Keratinocyte (primary cell): ENCODE measurements at regions not wholly inside any gene's neighbourhood (a gene's known extent, or its start where the extent isn't known, plus 50 kb on each side); places are given as distances from the start of the nearest gene placed in this dataset.
A peak's percentile ranks its signal among the peaks of the same experiment; 100 is the strongest.

Experiments
- DNase-seq: peaks from one replicate; pipeline ENCODE4 v3.0.0-alpha.2; 2011; ENCODE audit warnings: low read depth, missing footprints, low spot score
- FAIRE-seq: peaks from 2 replicates; lab custom pipeline; 2011; peaks lifted over from hg19 to GRCh38; lab: Jason Lieb, UNC
- H2AFZ ChIP-seq: 2 replicates; pipeline ENCODE4 v1.6.0; 2012; ENCODE audit warnings: low read length, control low read depth, inconsistent platforms; ENCODE audit not compliant: control insufficient read depth
- H3K27ac ChIP-seq: 2 replicates; pipeline ENCODE4 v1.5.1; 2011; ENCODE audit warnings: low read length; ENCODE audit not compliant: control insufficient read depth, insufficient read depth
- H3K27me3 ChIP-seq: 3 replicates; pipeline ENCODE4 v1.6.0; 2011; ENCODE audit warnings: low read length; ENCODE audit not compliant: control insufficient read depth, insufficient read depth; ENCODE audit errors: extremely low read depth
- H3K36me3 ChIP-seq, 2 experiments: 2 replicates in 1 of 2; 3 replicates in 1 of 2; pipeline ENCODE4 v1.5.1; 2011; ENCODE audit warnings: low read length in 2 of 2, mild to moderate bottlenecking in 1 of 2; ENCODE audit not compliant: control insufficient read depth in 2 of 2, insufficient read depth in 2 of 2; ENCODE audit errors: extremely low read depth in 1 of 2
- H3K4me1 ChIP-seq: 3 replicates; pipeline ENCODE4 v1.5.1; 2011; ENCODE audit warnings: low read length; ENCODE audit not compliant: control insufficient read depth, insufficient read depth; ENCODE audit errors: extremely low read depth
- H3K4me2 ChIP-seq: 3 replicates; pipeline ENCODE4 v1.6.0; 2011; ENCODE audit warnings: low read depth, low read length; ENCODE audit not compliant: control insufficient read depth, insufficient read depth; ENCODE audit errors: extremely low read depth
- H3K4me3 ChIP-seq, 3 experiments: fragments of 200-600 bp in 1 of 3; sonication (generic) in 1 of 3; 2 replicates in 2 of 3; 3 replicates in 1 of 3; pipeline ENCODE4 v1.5.1; 2011 to 2016; ENCODE audit warnings: low read length in 3 of 3, mild to moderate bottlenecking in 3 of 3, control low read depth in 2 of 3, inconsistent platforms in 1 of 3, low read depth in 1 of 3, mixed read lengths in 1 of 3, mixed run types in 1 of 3, moderate library complexity in 1 of 3; ENCODE audit not compliant: control insufficient read depth in 2 of 3, insufficient read depth in 2 of 3; ENCODE audit errors: extremely low read depth in 1 of 3
- H3K79me2 ChIP-seq: 2 replicates; pipeline ENCODE4 v1.6.0; 2012; ENCODE audit warnings: low read length; ENCODE audit not compliant: control insufficient read depth, insufficient read depth
- H3K9ac ChIP-seq: 3 replicates; pipeline ENCODE4 v1.6.0; 2011; ENCODE audit warnings: low read length; ENCODE audit not compliant: control insufficient read depth, insufficient read depth; ENCODE audit errors: extremely low read depth
- H3K9me1 ChIP-seq: 3 replicates; pipeline ENCODE4 v1.6.0; 2011; ENCODE audit warnings: low read length; ENCODE audit not compliant: control insufficient read depth, insufficient read depth; ENCODE audit errors: extremely low read depth
- H3K9me3 ChIP-seq: 2 replicates; pipeline ENCODE4 v1.5.1; 2012; ENCODE audit warnings: low read depth, low read length; ENCODE audit not compliant: control insufficient read depth
- H4K20me1 ChIP-seq: 3 replicates; pipeline ENCODE4 v1.6.0; 2011; ENCODE audit warnings: low read length; ENCODE audit not compliant: control insufficient read depth, insufficient read depth; ENCODE audit errors: extremely low read depth
- CTCF ChIP-seq, 3 experiments: IDR thresholded peaks in 1 of 3; conservative IDR thresholded peaks in 1 of 3; optimal IDR thresholded peaks in 1 of 3; 2 replicates in 2 of 3; 3 replicates in 1 of 3; pipeline versions ENCODE3 to v1.5.1; 2011; ENCODE audit warnings: low read length in 3 of 3, mild to moderate bottlenecking in 3 of 3, moderate library complexity in 2 of 3, control low read depth in 1 of 3, inconsistent platforms in 1 of 3; ENCODE audit not compliant: insufficient read depth in 2 of 3; ENCODE audit errors: extremely low read depth in 1 of 3
- EZH2 ChIP-seq: IDR thresholded peaks from one replicate; pipeline ENCODE4 v1.6.1; 2012; ENCODE audit warnings: inconsistent platforms, mild to moderate bottlenecking, low read length, moderate library complexity
- dilution Hi-C: fragments of 300-500 bp; cut with MboI; formaldehyde crosslinking; loops from one replicate; pipeline ENCODE4 v1.7.0; 2020; ENCODE audit warnings: low sequenced_read_pairs; ENCODE audit not compliant: extremely low pct_ligation_motif_present

GRCh38 chr5:144102979-144103378 lies 67.5 kb downstream of the YIPF5 start:
- no peak for DNase-seq
- Histone ChIP-seq H2AFZ (no peak overlapping the region), H4K20me1 (no peaks in the 10 kb centered on the region), H3K27me3 (no peaks in the 10 kb centered on the region), H3K4me3 (no peak overlapping the region), H3K27ac (no peak overlapping the region), H3K9ac (no peak overlapping the region), H3K36me3 (no peaks in the 10 kb centered on the region), H3K4me1 (no peaks in the 10 kb centered on the region), H3K4me2 (no peak overlapping the region), H3K9me1 (no peaks in the 10 kb centered on the region), H3K9me3 (no peaks in the 10 kb centered on the region), H3K79me2 (no peaks in the 10 kb centered on the region)
- FAIRE-seq = no peak
- TF ChIP-seq CTCF (optimal IDR thresholded peaks at IDR 0.05 in 1 of 3, IDR thresholded peaks at IDR 0.05 in 1 of 3, conservative IDR thresholded peaks at IDR 0.05 in 1 of 3; ENCODE audit: extremely low read depth in 1 of 3, insufficient read depth in 2 of 3, low read length in 3 of 3) = no peak
- no peak for TF ChIP-seq EZH2
- dilution Hi-C loops = no loop called here

GRCh38 chr5:144103611-144104485 lies 66.6 kb downstream of the YIPF5 start:
- H2AFZ ChIP-seq = no peak overlapping the region
- no peak for TF ChIP-seq EZH2
- H3K4me3 ChIP-seq = no peak overlapping the region
- no peaks in the 10 kb centered on the region for H3K79me2 ChIP-seq
- H3K4me1 ChIP-seq = no peaks in the 10 kb centered on the region
- no peak overlapping the region for H3K9ac ChIP-seq
- no peaks in the 10 kb centered on the region for H3K9me3 ChIP-seq
- FAIRE-seq (peak; percentile 23), DNase-seq (no peak)
- no peak overlapping the region for H3K4me2 ChIP-seq
- H3K27ac ChIP-seq = no peak overlapping the region
- H3K36me3 ChIP-seq = no peaks in the 10 kb centered on the region
- H3K9me1 ChIP-seq = no peaks in the 10 kb centered on the region
- H4K20me1 ChIP-seq = no peaks in the 10 kb centered on the region
- H3K27me3 ChIP-seq = no peaks in the 10 kb centered on the region
- dilution Hi-C loops = no loop called here
